ENCODE measurements at regions not wholly inside any gene's neighbourhood (a gene's known extent, or its start where the extent isn't known, plus 50 kb on each side); places are given as distances from the start of the nearest gene placed in this dataset.

- TF ChIP-seq POLR2A (IDR thresholded peaks at IDR 0.05) (no peak), CTCF (IDR thresholded peaks at IDR 0.05) (no peak), POLR2AphosphoS5 (IDR thresholded peaks at IDR 0.05) (no peak)
Observed at GRCh38 chr9:19975499-19975898, 186.7 kb upstream of the SLC24A2 start.

All from prostate gland (tissue), 2 donors.